Activated B cell treated with CpG ODN at 0.5 μM for 24 hours (primary cell): ENCODE measurements at regions not wholly inside any gene's neighbourhood (a gene's known extent, or its start where the extent isn't known, plus 50 kb on each side); places are given as distances from the start of the nearest gene placed in this dataset.

Source experiments
- ATAC-seq: fragments of 200-7000 bp; cut with Tn5 transposase; one replicate; pipeline ENCODE4 v1.10.0; 2021; ENCODE audit warnings: low read depth, mild to moderate bottlenecking, moderate library complexity
- CTCF ChIA-PET: fragments of 350-600 bp; sonication (Branson Sonifier 250); formaldehyde crosslinking; loops from one replicate; lab custom pipeline; 2021; ENCODE audit warnings: antibody characterized with exemption; lab: Charles Lee
- POLR2A ChIA-PET: fragments of 350-600 bp; sonication (Branson Sonifier 250); formaldehyde crosslinking; loops from one replicate; lab custom pipeline; 2021; ENCODE audit warnings: antibody characterized with exemption; lab: Charles Lee
- DNase-seq: peaks from one replicate; pipeline ENCODE4 v3.0.0; 2022
- H3K27ac Mint-ChIP-seq: one replicate; pipeline ENCODE4 v1.8.0; 2020; ENCODE audit warnings: mixed read lengths
- H3K27me3 Mint-ChIP-seq: one replicate; pipeline ENCODE4 v1.8.0; 2021; ENCODE audit warnings: mixed read lengths
- H3K36me3 Mint-ChIP-seq: one replicate; pipeline ENCODE4 v1.8.0; 2021; ENCODE audit warnings: low read depth, mixed read lengths
- H3K4me1 Mint-ChIP-seq: one replicate; pipeline ENCODE4 v1.8.0; 2021; ENCODE audit warnings: mixed read lengths
- H3K4me3 Mint-ChIP-seq: one replicate; pipeline ENCODE4 v1.8.0; 2020; ENCODE audit warnings: mild to moderate bottlenecking, mixed read lengths
- H3K9me3 Mint-ChIP-seq: one replicate; pipeline ENCODE4 v1.8.0; 2020; ENCODE audit warnings: mixed read lengths
- CTCF ChIP-seq: fragments of 200-600 bp; IDR thresholded peaks from one replicate; pipeline ENCODE4 v1.8.0; 2022; ENCODE audit warnings: antibody characterized with exemption, mild to moderate bottlenecking
- intact Hi-C: fragments of 100-400 bp; cut with micrococcal nuclease; formaldehyde crosslinking; loops from one replicate; pipeline ENCODE4 v1.15.1; 2024

GRCh38 chr1:184890539-184890973 is 83.8 kb downstream of the NIBAN1 start:
- CTCF ChIA-PET = no interaction called here
- H3K4me3 Mint-ChIP-seq = no peak overlapping the region
- POLR2A ChIA-PET = no interaction called here

GRCh38 chr1:184889902-184890301 is 84.4 kb downstream of the NIBAN1 start:
- intact Hi-C loops = no loop called here
- ATAC-seq (no peak), DNase-seq (no peak)
- no peak for TF ChIP-seq CTCF
- Mint-ChIP-seq H3K36me3 (peaks cover 3% of the 10 kb centered on the region), H3K27ac (no peak overlapping the region), H3K27me3 (no peaks in the 10 kb centered on the region), H3K4me3 (no peak overlapping the region), H3K4me1 (peaks cover 18% of the 10 kb centered on the region), H3K9me3 (no peaks in the 10 kb centered on the region)
- POLR2A ChIA-PET = no interaction called here
- CTCF ChIA-PET = no interaction called here

More at GRCh38 chr1:184890539-184890973, 83.8 kb downstream of the NIBAN1 start:
- Mint-ChIP-seq H3K27ac (no peak overlapping the region), H3K27me3 (no peaks in the 10 kb centered on the region), H3K9me3 (no peaks in the 10 kb centered on the region), H3K36me3 (peaks cover 3% of the 10 kb centered on the region), H3K4me1 (peaks cover 18% of the 10 kb centered on the region)
- no peak for ATAC-seq
- TF ChIP-seq CTCF = no peak
- DNase-seq = no peak
- intact Hi-C loops = no loop called here

- no peak overlapping the region for H3K4me3 Mint-ChIP-seq
- H3K9me3 Mint-ChIP-seq = no peaks in the 10 kb centered on the region
- intact Hi-C loops = no loop called here
- no peaks in the 10 kb centered on the region for H3K27me3 Mint-ChIP-seq
- CTCF ChIA-PET = no interaction called here
- peaks cover 3% of the 10 kb centered on the region for H3K36me3 Mint-ChIP-seq
- ATAC-seq (no peak), DNase-seq (no peak)
- no peak for TF ChIP-seq CTCF
- H3K27ac Mint-ChIP-seq = no peak overlapping the region
- POLR2A ChIA-PET = no interaction called here
- peaks cover 18% of the 10 kb centered on the region for H3K4me1 Mint-ChIP-seq
Observed at GRCh38 chr1:184889166-184889565, 85.1 kb downstream of the NIBAN1 start.

- Mint-ChIP-seq H3K27me3 (no peaks in the 10 kb centered on the region), H3K4me3 (no peak overlapping the region), H3K36me3 (peaks cover 4% of the 10 kb centered on the region), H3K4me1 (peaks cover 18% of the 10 kb centered on the region), H3K9me3 (no peaks in the 10 kb centered on the region), H3K27ac (no peak overlapping the region)
- ChIA-PET CTCF (no interaction called here), POLR2A (no interaction called here)
- intact Hi-C loops = no loop called here
- DNase-seq = no peak
- no peak for ATAC-seq
- TF ChIP-seq CTCF = no peak
Observed at GRCh38 chr1:184888505-184888904, 85.8 kb downstream of the NIBAN1 start.

GRCh38 chr1:184882957-184883815 is 91.1 kb downstream of the NIBAN1 start:
- no peak for ATAC-seq
- CTCF ChIA-PET = interaction anchor here (0.7 kb wide), 1 partner anchor 8 kb away, joined by 3 read pairs; no protein-coding TSS in a partner anchor

More at GRCh38 chr1:184882957-184883815, 91.1 kb downstream of the NIBAN1 start:
- intact Hi-C loops = no loop called here
- Mint-ChIP-seq H3K27me3 (no peaks in the 10 kb centered on the region), H3K36me3 (peaks cover 8% of the 10 kb centered on the region), H3K9me3 (no peaks in the 10 kb centered on the region), H3K4me3 (no peak overlapping the region), H3K4me1 (no peaks in the 10 kb centered on the region), H3K27ac (no peak overlapping the region)
- no peak for DNase-seq
- POLR2A ChIA-PET = no interaction called here
- TF ChIP-seq CTCF = no peak
